ENCODE measurements at regions not wholly inside any gene's neighbourhood (a gene's known extent, or its start where the extent isn't known, plus 50 kb on each side); places are given as distances from the start of the nearest gene placed in this dataset.
"Not testable (repeated sequence)": the region's sequence is repeated elsewhere in the genome, so short reads cannot be mapped to it uniquely, and the experiment has no call there.

GRCh38 chr5:101561018-101561417, 657.9 kb upstream of the ST8SIA4 start:
- no peak for TF ChIP-seq CTCF (IDR thresholded peaks at IDR 0.05; ENCODE audit: low read depth, low read length, missing control alignments)
- no peak for DNase-seq (ENCODE audit: low read depth)
- no peak overlapping the region for H3K4me3 ChIP-seq (ENCODE audit: low read depth, low read length)

- no peak for TF ChIP-seq CTCF (IDR thresholded peaks at IDR 0.05; ENCODE audit: low read depth, low read length, missing control alignments)
- no peak for DNase-seq (ENCODE audit: low read depth)
- H3K4me3 ChIP-seq (ENCODE audit: low read depth, low read length) = no peak overlapping the region
Measured at GRCh38 chr5:101543780-101544179, 640.7 kb upstream of the ST8SIA4 start.

GRCh38 chr5:101539315-101539714, 636.2 kb upstream of the ST8SIA4 start:
- DNase-seq (ENCODE audit: low read depth) = no peak
- TF ChIP-seq CTCF (IDR thresholded peaks at IDR 0.05; ENCODE audit: low read depth, low read length, missing control alignments) = no peak

GRCh38 chr5:101535626-101536025, 632.5 kb upstream of the ST8SIA4 start:
- no peak for TF ChIP-seq CTCF (IDR thresholded peaks at IDR 0.05; ENCODE audit: low read depth, low read length, missing control alignments)
- DNase-seq (ENCODE audit: low read depth) = no peak

More at GRCh38 chr5:101539315-101539714, 636.2 kb upstream of the ST8SIA4 start:
- H3K4me3 ChIP-seq (ENCODE audit: low read depth, low read length) = no peak overlapping the region

GRCh38 chr5:101534491-101535110, 631.5 kb upstream of the ST8SIA4 start:
- no peak overlapping the region for H3K4me3 ChIP-seq (ENCODE audit: low read depth, low read length)
- no peak for DNase-seq (ENCODE audit: low read depth)
- TF ChIP-seq CTCF (IDR thresholded peaks at IDR 0.05; ENCODE audit: low read depth, low read length, missing control alignments) = no peak

More at GRCh38 chr5:101535626-101536025, 632.5 kb upstream of the ST8SIA4 start:
- no peak overlapping the region for H3K4me3 ChIP-seq (ENCODE audit: low read depth, low read length)

GRCh38 chr5:101532430-101532829, 629.3 kb upstream of the ST8SIA4 start:
- no peak overlapping the region for H3K4me3 ChIP-seq (ENCODE audit: low read depth, low read length)
- no peak for TF ChIP-seq CTCF (IDR thresholded peaks at IDR 0.05; ENCODE audit: low read depth, low read length, missing control alignments)
- DNase-seq (ENCODE audit: low read depth) = no peak

- DNase-seq (ENCODE audit: low read depth) = no peak
- no peak overlapping the region for H3K4me3 ChIP-seq (ENCODE audit: low read depth, low read length)
- TF ChIP-seq CTCF (IDR thresholded peaks at IDR 0.05; ENCODE audit: low read depth, low read length, missing control alignments) = no peak
Measured at GRCh38 chr5:101531026-101531425, 627.9 kb upstream of the ST8SIA4 start.

GRCh38 chr5:101529094-101529493, 626.0 kb upstream of the ST8SIA4 start:
- DNase-seq (ENCODE audit: low read depth); H3K4me3 ChIP-seq (ENCODE audit: low read depth, low read length): not testable (repeated sequence)
